ENCODE measurements at regions not wholly inside any gene's neighbourhood (a gene's known extent, or its start where the extent isn't known, plus 50 kb on each side); places are given as distances from the start of the nearest gene placed in this dataset.

DNA sequence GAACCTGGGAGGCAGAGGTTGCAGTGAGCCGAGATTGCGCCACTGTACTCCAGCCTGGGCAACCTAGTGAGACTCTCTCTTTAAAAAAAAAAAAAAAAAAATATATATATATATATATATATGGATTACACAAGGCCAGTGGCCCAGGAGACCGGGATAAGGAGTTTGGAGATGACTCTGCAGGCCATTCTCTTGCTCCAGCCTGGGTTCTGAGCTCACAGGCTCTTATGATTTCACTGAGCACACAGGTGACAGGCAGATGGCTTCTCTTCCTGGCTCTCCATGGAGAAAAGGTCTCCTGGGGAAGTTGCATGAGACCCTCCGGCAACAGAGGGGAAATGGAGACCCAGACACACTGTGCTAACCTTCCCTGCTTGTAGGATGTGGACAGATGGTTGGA, 98.7 kb upstream of the VASH1 start:
- H3K4me1 ChIP-seq = no peaks in the 10 kb centered on the region
- no peaks in the 10 kb centered on the region for H3K36me3 ChIP-seq
- DNase-seq = no peak
- TF ChIP-seq, protein P1, sequence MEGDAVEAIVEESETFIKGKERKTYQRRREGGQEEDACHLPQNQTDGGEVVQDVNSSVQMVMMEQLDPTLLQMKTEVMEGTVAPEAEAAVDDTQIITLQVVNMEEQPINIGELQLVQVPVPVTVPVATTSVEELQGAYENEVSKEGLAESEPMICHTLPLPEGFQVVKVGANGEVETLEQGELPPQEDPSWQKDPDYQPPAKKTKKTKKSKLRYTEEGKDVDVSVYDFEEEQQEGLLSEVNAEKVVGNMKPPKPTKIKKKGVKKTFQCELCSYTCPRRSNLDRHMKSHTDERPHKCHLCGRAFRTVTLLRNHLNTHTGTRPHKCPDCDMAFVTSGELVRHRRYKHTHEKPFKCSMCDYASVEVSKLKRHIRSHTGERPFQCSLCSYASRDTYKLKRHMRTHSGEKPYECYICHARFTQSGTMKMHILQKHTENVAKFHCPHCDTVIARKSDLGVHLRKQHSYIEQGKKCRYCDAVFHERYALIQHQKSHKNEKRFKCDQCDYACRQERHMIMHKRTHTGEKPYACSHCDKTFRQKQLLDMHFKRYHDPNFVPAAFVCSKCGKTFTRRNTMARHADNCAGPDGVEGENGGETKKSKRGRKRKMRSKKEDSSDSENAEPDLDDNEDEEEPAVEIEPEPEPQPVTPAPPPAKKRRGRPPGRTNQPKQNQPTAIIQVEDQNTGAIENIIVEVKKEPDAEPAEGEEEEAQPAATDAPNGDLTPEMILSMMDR (IDR thresholded peaks at IDR 0.05 in 8 of 11, conservative IDR thresholded peaks at IDR 0.05 in 3 of 11) = no peak
- TF ChIP-seq POLR2A (IDR thresholded peaks at IDR 0.05) (no peak), POLR2AphosphoS5 (IDR thresholded peaks at IDR 0.05) (no peak)
- no peak overlapping the region for H3K4me3 ChIP-seq
- peaks cover 0 to 18% (median 0%) of the 10 kb centered on the region in 7 donors for H3K27me3 ChIP-seq (replicated peaks in 1 of 7)
- peaks cover 0 to 29% (median 22%) of the 10 kb centered on the region in 8 donors for H3K9me3 ChIP-seq
- intact Hi-C loops (cut with DNase I; ENCODE audit: low total_unique reads) = no loop called here
- WGBS, 5 donors = 74 to 93% (median 89%) methylated on average over 4 of the region's 4 CpGs
- H3K27ac ChIP-seq = no peak overlapping the region

DNA sequence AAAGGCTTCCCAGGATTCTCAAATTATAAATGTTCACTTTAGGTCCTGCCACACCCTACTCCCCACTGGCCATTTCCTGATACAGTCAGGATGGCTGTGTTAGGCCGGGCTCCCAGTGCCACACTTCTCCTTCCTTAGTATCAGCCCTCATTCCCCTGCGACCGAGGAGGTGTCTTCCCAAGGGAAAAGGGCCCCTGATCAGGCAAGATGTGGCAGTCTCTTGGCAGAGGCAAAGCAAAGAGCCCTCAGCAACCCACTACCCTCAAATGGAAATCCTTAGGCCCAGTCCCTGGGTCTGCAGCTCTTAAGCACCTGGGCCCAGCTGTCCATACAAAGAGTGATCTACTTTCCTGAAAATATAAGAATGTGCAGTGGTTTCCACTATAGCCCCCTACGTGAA, 96.5 kb upstream of the VASH1 start:
- H3K27me3 ChIP-seq (replicated peaks in 1 of 7) = peaks cover 0 to 15% (median 0%) of the 10 kb centered on the region in 7 donors
- WGBS, 5 donors = 53 to 78% (median 76%) methylated on average over 4 of the region's 4 CpGs
- no peak for DNase-seq
- H3K4me3 ChIP-seq = no peak overlapping the region
- H3K9me3 ChIP-seq = peaks cover 3 to 29% (median 22%) of the 10 kb centered on the region in 8 donors
- intact Hi-C loops (cut with DNase I; ENCODE audit: low total_unique reads) = no loop called here
- TF ChIP-seq POLR2A (IDR thresholded peaks at IDR 0.05) = no peak
- TF ChIP-seq POLR2AphosphoS5 (IDR thresholded peaks at IDR 0.05) = no peak
- H3K36me3 ChIP-seq = no peaks in the 10 kb centered on the region
- H3K27ac ChIP-seq = no peak overlapping the region
- H3K4me1 ChIP-seq = no peaks in the 10 kb centered on the region

DNA sequence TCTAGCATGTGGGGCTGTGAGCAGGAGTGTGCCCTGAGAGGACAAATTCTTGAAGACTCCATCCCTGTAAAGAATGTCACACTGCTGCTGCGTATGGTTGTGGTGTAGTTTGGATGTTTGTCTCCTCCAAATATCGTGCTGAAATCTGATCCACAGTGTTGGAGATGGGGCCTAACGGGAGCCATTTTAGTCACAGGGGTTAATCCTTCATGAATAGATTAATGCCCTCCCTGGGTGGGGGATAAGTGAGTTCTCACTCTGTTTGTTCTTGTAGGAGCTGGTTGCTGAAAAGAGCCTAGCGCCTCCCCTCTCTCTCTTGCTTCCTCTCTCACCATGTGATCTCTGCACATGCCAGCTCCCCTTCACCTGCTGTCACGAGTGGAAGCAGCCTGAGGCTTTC, 94.5 kb upstream of the VASH1 start:
- H3K36me3 ChIP-seq = no peaks in the 10 kb centered on the region
- H3K27me3 ChIP-seq (replicated peaks in 1 of 7) = peaks cover 0 to 5% (median 0%) of the 10 kb centered on the region in 7 donors
- H3K9me3 ChIP-seq = peaks cover 3 to 26% (median 22%) of the 10 kb centered on the region in 8 donors
- no peak overlapping the region for H3K27ac ChIP-seq
- no peak for TF ChIP-seq POLR2A (IDR thresholded peaks at IDR 0.05)
- TF ChIP-seq, protein P1 (IDR thresholded peaks at IDR 0.05 in 8 of 11, conservative IDR thresholded peaks at IDR 0.05 in 3 of 11) = no peak
- TF ChIP-seq POLR2AphosphoS5 (IDR thresholded peaks at IDR 0.05) = no peak
- no peak overlapping the region for H3K4me3 ChIP-seq
- 49 to 66% (median 61%) methylated on average over 5 of the region's 5 CpGs for WGBS, 5 donors
- DNase-seq = no peak
- intact Hi-C loops (cut with DNase I; ENCODE audit: low total_unique reads) = no loop called here
- no peaks in the 10 kb centered on the region for H3K4me1 ChIP-seq

DNA sequence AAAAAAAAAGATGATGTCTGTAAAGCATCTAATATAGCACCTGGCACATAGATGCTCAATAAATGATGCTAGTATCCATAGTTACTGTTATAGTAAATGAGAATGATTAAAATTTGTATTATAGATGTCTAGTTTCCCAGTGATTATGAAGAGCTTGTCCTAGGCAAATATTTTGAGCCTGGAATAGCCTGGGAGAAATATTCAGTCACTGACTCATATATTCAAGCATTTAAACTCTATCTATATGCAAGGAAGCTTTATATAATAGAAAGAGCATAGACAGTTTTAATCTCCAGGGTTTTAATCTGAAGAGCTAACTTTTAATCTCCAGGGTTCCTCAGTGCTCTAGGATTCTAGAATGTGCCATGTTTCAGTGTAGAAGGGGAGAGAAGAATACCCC, 91.5 kb upstream of the VASH1 start:
- DNase-seq = no peak
- Histone ChIP-seq H3K27me3 (replicated peaks in 1 of 7) (peaks cover 0 to 6% (median 0%) of the 10 kb centered on the region in 7 donors), H3K27ac (no peak overlapping the region), H3K9me3 (peaks cover 3 to 26% (median 22%) of the 10 kb centered on the region in 8 donors), H3K4me1 (no peaks in the 10 kb centered on the region), H3K36me3 (no peaks in the 10 kb centered on the region), H3K4me3 (no peak overlapping the region)
- intact Hi-C loops (cut with DNase I; ENCODE audit: low total_unique reads) = no loop called here
- TF ChIP-seq, protein P1 (IDR thresholded peaks at IDR 0.05 in 8 of 11, conservative IDR thresholded peaks at IDR 0.05 in 3 of 11) = no peak
- TF ChIP-seq POLR2AphosphoS5 (IDR thresholded peaks at IDR 0.05) (no peak), POLR2A (IDR thresholded peaks at IDR 0.05) (no peak)

DNA sequence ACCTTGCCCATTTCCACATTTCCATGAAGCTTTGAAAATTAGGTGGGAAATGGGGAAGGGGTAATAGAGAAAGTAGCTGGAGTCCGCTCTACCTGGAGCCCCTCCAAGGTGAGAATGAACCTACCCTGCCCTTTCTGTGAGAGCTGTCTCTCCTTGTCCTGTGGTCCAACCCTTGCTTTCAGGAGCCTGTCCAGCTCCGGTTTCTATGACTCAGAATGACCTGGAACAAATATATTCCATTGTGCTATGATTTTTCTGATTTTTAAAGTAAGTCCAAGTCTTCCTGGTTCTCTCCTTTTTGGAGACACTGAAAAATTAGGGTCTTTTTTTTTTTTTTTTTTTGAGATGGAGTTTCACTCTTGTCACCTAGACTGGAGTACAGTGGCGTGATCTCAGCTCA, 89.1 kb upstream of the VASH1 start:
- intact Hi-C loops (cut with DNase I; ENCODE audit: low total_unique reads) = no loop called here
- peaks cover 0 to 6% (median 0%) of the 10 kb centered on the region in 7 donors for H3K27me3 ChIP-seq (replicated peaks in 1 of 7)
- no peak for DNase-seq
- H3K9me3 ChIP-seq = peaks cover 3 to 24% (median 22%) of the 10 kb centered on the region in 8 donors
- H3K36me3 ChIP-seq = no peaks in the 10 kb centered on the region
- WGBS, 5 donors = 85 to 92% (median 87%) methylated on average over 3 of the region's 3 CpGs
- no peaks in the 10 kb centered on the region for H3K4me1 ChIP-seq
- TF ChIP-seq POLR2A (IDR thresholded peaks at IDR 0.05) = no peak
- TF ChIP-seq POLR2AphosphoS5 (IDR thresholded peaks at IDR 0.05) = no peak
- TF ChIP-seq, protein P1 (IDR thresholded peaks at IDR 0.05 in 8 of 11, conservative IDR thresholded peaks at IDR 0.05 in 3 of 11) = no peak
- H3K4me3 ChIP-seq = no peak overlapping the region
- no peak overlapping the region for H3K27ac ChIP-seq
